MM.1S (cell line): ENCODE measurements at regions not wholly inside any gene's neighbourhood (a gene's known extent, or its start where the extent isn't known, plus 50 kb on each side); places are given as distances from the start of the nearest gene placed in this dataset.

Experiments
- DNase-seq: peaks from one replicate; pipeline ENCODE4 v3.0.0-alpha.2; 2015
- H2AFZ ChIP-seq: fragments of 300-600 bp; sonication (generic); 2 replicates; pipeline ENCODE4 v1.6.0; 2016; ENCODE audit warnings: antibody characterized with exemption, low read length
- H3F3A ChIP-seq: fragments of 300-600 bp; sonication (generic); 2 replicates; pipeline ENCODE4 v1.6.1; 2016; ENCODE audit warnings: mild to moderate bottlenecking, antibody characterized with exemption, low read length, moderate library complexity, mixed read lengths; ENCODE audit not compliant: insufficient read depth
- H3K27ac ChIP-seq: fragments of 300-600 bp; sonication (generic); 2 replicates; pipeline ENCODE4 v1.5.1; 2016; ENCODE audit warnings: mild to moderate bottlenecking, low read length
- H3K27me3 ChIP-seq: fragments of 300-600 bp; sonication (generic); replicated peaks from 2 replicates; pipeline ENCODE4 v1.6.0; 2016; ENCODE audit warnings: low read length; ENCODE audit not compliant: insufficient read depth
- H3K36me3 ChIP-seq: fragments of 300-600 bp; sonication (generic); replicated peaks from 2 replicates; pipeline ENCODE4 v1.6.1; 2016; ENCODE audit warnings: mild to moderate bottlenecking, low read length, mixed read lengths; ENCODE audit not compliant: insufficient read depth
- H3K4me1 ChIP-seq: fragments of 300-600 bp; sonication (generic); 2 replicates; pipeline ENCODE4 v1.6.1; 2016; ENCODE audit warnings: low read length, mixed read lengths
- H3K4me2 ChIP-seq: fragments of 300-600 bp; sonication (generic); 2 replicates; pipeline ENCODE4 v1.6.0; 2016; ENCODE audit warnings: low read depth, low read length
- H3K4me3 ChIP-seq: fragments of 300-600 bp; sonication (generic); 2 replicates; pipeline ENCODE4 v1.5.1; 2016; ENCODE audit warnings: low read length, mixed read lengths
- H3K79me2 ChIP-seq: fragments of 300-600 bp; sonication (generic); 2 replicates; pipeline ENCODE4 v1.6.1; 2016; ENCODE audit warnings: mixed run types, low read length, mixed read lengths
- H3K9ac ChIP-seq: fragments of 300-600 bp; sonication (generic); 2 replicates; pipeline ENCODE4 v1.6.1; 2016; ENCODE audit warnings: low read length, mixed read lengths
- H3K9me2 ChIP-seq: fragments of 300-600 bp; sonication (generic); replicated peaks from 2 replicates; pipeline ENCODE4 v1.6.1; 2016; ENCODE audit warnings: mild to moderate bottlenecking, low read length, mixed read lengths; ENCODE audit not compliant: insufficient read depth
- H3K9me3 ChIP-seq: fragments of 300-600 bp; sonication (generic); replicated peaks from 2 replicates; pipeline ENCODE4 v1.6.1; 2016; ENCODE audit warnings: mild to moderate bottlenecking, low read length, mixed read lengths; ENCODE audit not compliant: insufficient read depth
- H4K20me1 ChIP-seq: fragments of 300-600 bp; sonication (generic); 2 replicates; pipeline ENCODE4 v1.6.1; 2016; ENCODE audit warnings: mild to moderate bottlenecking, low read length, moderate library complexity, mixed read lengths; ENCODE audit not compliant: insufficient read depth
- CTCF ChIP-seq: fragments of 300-600 bp; sonication (generic); IDR thresholded peaks from 2 replicates; pipeline ENCODE4 v1.5.1; 2016; ENCODE audit warnings: antibody characterized with exemption, low read length, mixed read lengths
- EZH2 ChIP-seq: fragments of 300-600 bp; sonication (generic); optimal IDR thresholded peaks from 2 replicates; pipeline ENCODE3; 2017; ENCODE audit warnings: low read depth, mild to moderate bottlenecking, antibody characterized with exemption, low read length, mixed read lengths
- EZH2phosphoT487 ChIP-seq: fragments of 300-600 bp; sonication (generic); IDR thresholded peaks from 2 replicates; pipeline ENCODE4 v1.6.1; 2018; ENCODE audit warnings: antibody characterized with exemption, low read length

- no peak for DNase-seq
- no peaks in the 10 kb centered on the region for H3K27me3 ChIP-seq
- H3K9me2 ChIP-seq = no peaks in the 10 kb centered on the region
- peaks cover 10% of the 10 kb centered on the region for H3K4me1 ChIP-seq
- H3K79me2 ChIP-seq = no peaks in the 10 kb centered on the region
- no peak overlapping the region for H3K27ac ChIP-seq
- no peak overlapping the region for H3K9ac ChIP-seq
- no peaks in the 10 kb centered on the region for H3K9me3 ChIP-seq
- no peaks in the 10 kb centered on the region for H4K20me1 ChIP-seq
- TF ChIP-seq EZH2 (no peak), CTCF (no peak), EZH2phosphoT487 (no peak)
- no peak overlapping the region for H3K4me3 ChIP-seq
- no peak overlapping the region for H2AFZ ChIP-seq
- no peak overlapping the region for H3K4me2 ChIP-seq
- no peaks in the 10 kb centered on the region for H3K36me3 ChIP-seq
- H3F3A ChIP-seq = no peaks in the 10 kb centered on the region
These were observed 320.1 kb downstream of the PTTG2 start for GRCh38 chr4:38280323-38280706.

- H4K20me1 ChIP-seq = no peaks in the 10 kb centered on the region
- peaks cover 4% of the 10 kb centered on the region; the same call in 1 of the 2 replicates for H3K4me1 ChIP-seq
- DNase-seq = no peak
- no peaks in the 10 kb centered on the region for H3K9me3 ChIP-seq
- H2AFZ ChIP-seq = no peak overlapping the region
- no peak overlapping the region for H3K4me3 ChIP-seq
- H3K79me2 ChIP-seq = no peaks in the 10 kb centered on the region
- no peak overlapping the region for H3K4me2 ChIP-seq
- no peaks in the 10 kb centered on the region for H3K9me2 ChIP-seq
- H3K27ac ChIP-seq = no peak overlapping the region
- H3F3A ChIP-seq = no peaks in the 10 kb centered on the region
- no peak overlapping the region for H3K9ac ChIP-seq
- no peaks in the 10 kb centered on the region for H3K27me3 ChIP-seq
- TF ChIP-seq EZH2 (no peak), EZH2phosphoT487 (no peak), CTCF (no peak)
- no peaks in the 10 kb centered on the region for H3K36me3 ChIP-seq
These were observed 321.3 kb downstream of the PTTG2 start for GRCh38 chr4:38281371-38282071.

GRCh38 chr4:38283724-38284123, 323.5 kb downstream of the PTTG2 start:
- Histone ChIP-seq H3K4me1 (peaks cover 4% of the 10 kb centered on the region; the same call in 1 of the 2 replicates), H3K9ac (no peak overlapping the region), H3K27ac (no peak overlapping the region), H3K4me3 (no peak overlapping the region), H3K27me3 (no peaks in the 10 kb centered on the region), H4K20me1 (no peaks in the 10 kb centered on the region), H3K9me2 (no peaks in the 10 kb centered on the region), H2AFZ (no peak overlapping the region), H3K36me3 (no peaks in the 10 kb centered on the region), H3F3A (no peaks in the 10 kb centered on the region), H3K9me3 (no peaks in the 10 kb centered on the region), H3K79me2 (no peaks in the 10 kb centered on the region), H3K4me2 (no peak overlapping the region)
- DNase-seq = no peak
- TF ChIP-seq CTCF = no peak
- TF ChIP-seq EZH2phosphoT487 = no peak
- TF ChIP-seq EZH2 = no peak
